ENCODE measurements at regions not wholly inside any gene's neighbourhood (a gene's known extent, or its start where the extent isn't known, plus 50 kb on each side); places are given as distances from the start of the nearest gene placed in this dataset.
A peak's percentile ranks its signal among the peaks of the same experiment; 100 is the strongest.
"Not testable (repeated sequence)": the region's sequence is repeated elsewhere in the genome, so short reads cannot be mapped to it uniquely, and the experiment has no call there.

- DNase-seq, result peak; percentile 99
Measured at GRCh38 chr14:58731465-58732293, 93.9 kb downstream of the DACT1 start.

DNA sequence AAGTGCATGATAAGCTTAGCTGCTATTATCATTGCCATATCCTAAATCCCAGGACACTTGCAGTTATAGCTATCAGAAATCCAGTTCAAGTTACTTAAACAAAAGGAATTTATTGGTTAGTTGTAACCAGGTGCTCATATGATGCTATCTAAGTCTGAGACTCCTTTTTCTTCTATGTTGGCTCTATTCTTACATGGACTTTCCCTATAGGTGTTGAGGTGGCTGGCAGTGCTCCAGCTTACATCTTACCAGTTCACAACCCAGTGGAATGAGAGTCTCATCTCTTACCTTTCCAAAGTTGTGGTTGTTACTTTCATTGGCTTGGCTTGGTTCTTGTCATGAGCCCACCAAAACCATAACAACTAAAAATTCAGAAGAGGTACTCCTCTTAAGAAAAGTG is 94.6 kb downstream of the DACT1 start:
- no peak for DNase-seq

DNA sequence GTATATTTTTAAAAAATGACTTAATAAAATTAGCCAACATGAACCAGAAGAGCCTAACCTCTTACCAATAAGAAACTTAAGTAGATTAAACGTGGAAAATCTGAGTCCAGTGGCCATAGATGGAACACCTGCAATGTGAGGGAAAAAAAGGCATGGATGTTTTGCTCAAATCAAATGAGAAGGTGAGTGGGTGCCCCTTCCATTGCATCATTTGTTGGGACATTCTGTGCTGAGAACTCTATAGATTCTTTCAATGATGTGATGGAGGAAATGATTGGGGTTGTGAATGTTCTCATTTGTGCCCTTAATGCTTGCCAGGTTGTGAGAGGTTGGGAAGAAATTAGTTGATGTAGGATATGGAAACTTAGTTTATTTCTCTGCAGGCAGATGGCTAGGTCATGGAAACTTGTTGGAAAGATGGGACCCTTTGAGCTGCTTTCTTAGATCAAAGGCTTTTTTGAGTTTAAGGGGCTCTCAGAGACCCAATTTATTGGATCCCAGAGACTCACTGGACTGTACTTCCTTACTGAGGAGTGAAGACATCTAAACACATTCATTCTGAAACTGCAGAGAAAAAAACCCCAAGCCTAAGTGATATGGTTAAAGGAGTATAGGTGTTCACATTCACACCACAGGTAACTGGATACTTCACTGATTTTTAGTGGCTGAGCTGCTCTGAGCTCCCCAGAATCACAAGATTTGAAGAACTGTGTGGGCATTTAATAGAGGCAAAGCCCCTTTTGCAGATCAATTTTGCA is 95.9 kb downstream of the DACT1 start:
- DNase-seq, result no peak

GRCh38 chr14:58735596-58735995 is 97.8 kb downstream of the DACT1 start:
- DNase-seq, result no peak

- no peak for DNase-seq
Measured at GRCh38 chr14:58736606-58737005, 98.8 kb downstream of the DACT1 start.

DNA sequence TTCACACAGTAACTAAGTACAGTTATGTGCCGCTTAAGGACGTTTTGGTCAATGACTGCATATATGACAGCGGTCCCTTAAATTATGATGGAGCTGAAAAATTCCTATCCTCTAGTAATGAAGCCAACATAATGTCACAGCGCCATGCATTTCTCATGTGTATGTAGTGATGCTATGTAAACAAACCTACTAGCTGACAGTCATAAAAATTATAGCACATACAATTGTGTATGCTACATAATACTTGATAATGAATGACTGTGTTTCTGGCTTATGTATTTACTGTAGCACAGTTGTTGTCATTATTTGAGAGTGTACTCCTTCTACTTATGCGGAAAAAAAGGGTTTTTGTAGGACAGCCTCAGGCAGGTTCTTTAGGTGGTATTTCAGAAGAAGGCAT is 99.7 kb downstream of the DACT1 start:
- no peak for DNase-seq

DNA sequence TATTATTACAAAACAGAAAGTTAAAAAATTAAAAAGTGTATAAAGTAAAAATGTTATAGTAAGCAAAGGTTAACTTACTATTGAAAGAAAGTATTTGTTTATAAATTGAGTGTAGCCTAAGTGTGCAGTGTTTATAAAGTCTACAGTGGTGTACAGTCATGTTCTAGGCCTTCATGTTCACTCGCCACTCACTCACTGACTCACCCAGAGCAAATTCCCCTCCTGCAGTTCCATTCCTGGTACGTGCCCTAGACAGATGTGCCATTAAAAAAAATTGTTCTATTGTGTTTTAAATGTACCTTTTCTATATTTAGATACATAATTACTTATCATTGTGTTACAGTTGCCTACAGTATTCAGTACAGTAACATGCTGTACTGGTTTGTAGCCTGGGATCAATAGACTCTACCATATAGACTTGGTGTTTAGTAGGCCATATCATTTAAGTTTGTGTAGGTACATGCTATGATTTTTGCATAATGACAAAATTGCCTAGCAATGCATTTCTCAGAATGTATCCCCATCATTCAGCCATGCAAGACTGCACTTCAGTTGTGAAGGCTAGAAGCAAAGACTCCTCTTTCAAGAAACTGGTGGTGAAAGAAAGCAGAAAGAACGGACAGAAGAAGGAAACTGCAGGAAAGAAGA is 100.6 kb downstream of the DACT1 start:
- peak; percentile 89 for DNase-seq

- peak; percentile 68 for DNase-seq
Measured at GRCh38 chr14:58738876-58739275, 101.1 kb downstream of the DACT1 start.

DNA sequence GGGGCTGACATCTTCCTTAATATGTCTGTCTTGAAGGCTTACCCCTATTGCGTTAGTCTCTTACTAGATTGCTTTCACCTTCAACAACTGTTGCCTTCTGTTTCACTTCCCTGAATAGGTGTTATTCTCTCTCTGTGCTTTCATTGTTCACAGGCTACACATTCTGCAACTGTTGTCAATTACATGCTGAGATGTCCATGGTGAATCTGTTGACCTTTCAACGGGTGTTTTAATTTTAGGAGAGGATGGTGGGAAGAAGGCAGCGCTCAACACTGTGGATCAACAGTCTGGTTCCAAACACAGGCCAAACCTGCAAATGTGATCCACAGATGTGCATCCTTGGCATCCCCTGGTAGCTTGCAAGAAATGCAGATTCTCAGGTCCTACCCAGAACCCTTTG is 101.9 kb downstream of the DACT1 start:
- DNase-seq, result no peak

GRCh38 chr14:58740379-58740935 is 102.7 kb downstream of the DACT1 start:
- no peak for DNase-seq

- DNase-seq, result peak; percentile 48
Measured at GRCh38 chr14:58744801-58745394, 107.1 kb downstream of the DACT1 start.

- peak; percentile 87 for DNase-seq
Measured at GRCh38 chr14:58746261-58746660, 108.5 kb downstream of the DACT1 start.

- DNase-seq, result no peak
Measured at GRCh38 chr14:58746701-58747100, 108.9 kb downstream of the DACT1 start.

GRCh38 chr14:58747181-58747580 is 109.4 kb downstream of the DACT1 start:
- DNase-seq, result peak; percentile 90

- not testable (repeated sequence) for DNase-seq
Measured at GRCh38 chr14:58748251-58748650, 110.5 kb downstream of the DACT1 start.

- peak; percentile 89 for DNase-seq
Measured at GRCh38 chr14:58749066-58749669, 111.4 kb downstream of the DACT1 start.

GRCh38 chr14:58750321-58751269 is 112.8 kb downstream of the DACT1 start:
- DNase-seq, result no peak

DNA sequence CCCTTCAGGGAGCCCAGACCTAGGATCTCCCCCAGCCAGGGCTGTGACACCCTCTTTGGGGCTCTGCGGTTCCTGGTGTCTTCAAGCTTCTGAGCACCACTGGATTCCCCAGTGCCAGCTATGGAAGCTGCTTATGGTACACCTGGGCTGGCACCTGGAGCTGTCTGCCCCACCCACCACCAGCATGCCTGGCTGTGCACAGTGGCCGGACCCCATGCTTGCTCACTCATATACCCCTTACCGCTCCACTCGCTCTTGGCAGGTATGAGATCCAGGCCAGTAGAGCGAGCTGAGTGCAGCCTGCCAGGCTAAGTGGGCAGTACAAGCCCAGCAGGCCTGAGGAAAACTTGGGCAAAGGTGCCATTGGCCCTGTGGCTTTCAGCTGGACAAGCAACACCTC is 114.0 kb downstream of the DACT1 start:
- no peak for DNase-seq

DNA sequence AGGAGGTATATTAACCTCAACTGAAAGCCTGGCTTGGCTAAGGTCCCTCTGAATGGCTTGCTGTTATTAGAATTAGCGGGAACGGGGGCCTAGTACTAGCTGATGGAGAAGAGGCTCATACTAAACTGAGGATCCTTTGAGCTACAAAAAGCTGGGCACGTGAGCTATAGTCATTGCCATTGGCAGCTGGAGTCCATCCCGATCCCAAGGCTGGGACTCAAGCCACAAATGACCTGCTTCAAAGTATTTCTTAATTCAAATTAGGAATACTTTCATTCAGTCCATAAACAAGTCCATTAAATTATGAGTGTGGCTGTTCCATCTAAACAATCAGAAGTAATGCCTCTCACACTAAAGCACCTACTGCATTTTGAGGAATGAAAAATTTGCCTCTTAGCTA is 114.5 kb downstream of the DACT1 start:
- no peak for DNase-seq

GRCh38 chr14:58752771-58753201 is 115.0 kb downstream of the DACT1 start:
- DNase-seq, result no peak
